ENCODE measurements at regions not wholly inside any gene's neighbourhood (a gene's known extent, or its start where the extent isn't known, plus 50 kb on each side); places are given as distances from the start of the nearest gene placed in this dataset.

GRCh38 chr14:38400751-38401150 lies 144.9 kb upstream of the CLEC14A start:
- Mint-ChIP-seq H3K36me3 (ENCODE audit: low read depth) (no peaks in the 10 kb centered on the region), H3K4me1 (no peaks in the 10 kb centered on the region), H3K4me3 (no peak overlapping the region), H3K27me3 (no peaks in the 10 kb centered on the region), H3K9me3 (peaks cover 2% of the 10 kb centered on the region), H3K27ac (no peak overlapping the region)
- no peak for ATAC-seq (ENCODE audit: low read depth)
- ChIA-PET CTCF (no interaction called here), POLR2A (no interaction called here)
- no peak for TF ChIP-seq CTCF (IDR thresholded peaks at IDR 0.05)
- intact Hi-C loops (cut with micrococcal nuclease), result no loop called here
- no peak for DNase-seq

GRCh38 chr14:38399652-38400051 lies 143.8 kb upstream of the CLEC14A start:
- H3K4me1 Mint-ChIP-seq, result no peaks in the 10 kb centered on the region
- ChIA-PET CTCF (no interaction called here), POLR2A (no interaction called here)
- H3K4me3 Mint-ChIP-seq, result no peak overlapping the region
- ATAC-seq (ENCODE audit: low read depth) (no peak), DNase-seq (no peak)
- intact Hi-C loops (cut with micrococcal nuclease), result no loop called here
- no peak overlapping the region for H3K27ac Mint-ChIP-seq
- no peaks in the 10 kb centered on the region for H3K36me3 Mint-ChIP-seq (ENCODE audit: low read depth)
- no peak for TF ChIP-seq CTCF (IDR thresholded peaks at IDR 0.05)
- H3K27me3 Mint-ChIP-seq, result no peaks in the 10 kb centered on the region
- peaks cover 2% of the 10 kb centered on the region for H3K9me3 Mint-ChIP-seq

GRCh38 chr14:38394767-38395166 lies 138.9 kb upstream of the CLEC14A start:
- DNase-seq, result no peak
- ATAC-seq (ENCODE audit: low read depth), result no peak
- no peaks in the 10 kb centered on the region for H3K9me3 Mint-ChIP-seq
- H3K36me3 Mint-ChIP-seq (ENCODE audit: low read depth), result no peaks in the 10 kb centered on the region
- H3K27ac Mint-ChIP-seq, result no peak overlapping the region
- ChIA-PET POLR2A (no interaction called here), CTCF (no interaction called here)
- TF ChIP-seq CTCF (IDR thresholded peaks at IDR 0.05), result no peak
- intact Hi-C loops (cut with micrococcal nuclease), result no loop called here
- no peaks in the 10 kb centered on the region for H3K4me1 Mint-ChIP-seq
- H3K4me3 Mint-ChIP-seq, result no peak overlapping the region
- no peaks in the 10 kb centered on the region for H3K27me3 Mint-ChIP-seq

- H3K4me3 Mint-ChIP-seq, result no peak overlapping the region
- H3K9me3 Mint-ChIP-seq, result no peaks in the 10 kb centered on the region
- ChIA-PET POLR2A (no interaction called here), CTCF (no interaction called here)
- no peaks in the 10 kb centered on the region for H3K4me1 Mint-ChIP-seq
- no peak for TF ChIP-seq CTCF (IDR thresholded peaks at IDR 0.05)
- H3K27ac Mint-ChIP-seq, result no peak overlapping the region
- no peaks in the 10 kb centered on the region for H3K27me3 Mint-ChIP-seq
- ATAC-seq (ENCODE audit: low read depth), result no peak
- no peaks in the 10 kb centered on the region for H3K36me3 Mint-ChIP-seq (ENCODE audit: low read depth)
- intact Hi-C loops (cut with micrococcal nuclease), result no loop called here
- no peak for DNase-seq
Measured at GRCh38 chr14:38394064-38394463, 138.2 kb upstream of the CLEC14A start.

- CTCF ChIA-PET, result no interaction called here
- intact Hi-C loops (cut with micrococcal nuclease), result no loop called here
- no peaks in the 10 kb centered on the region for H3K9me3 Mint-ChIP-seq
- DNase-seq, result no peak
- no peak overlapping the region for H3K27ac Mint-ChIP-seq
- H3K36me3 Mint-ChIP-seq (ENCODE audit: low read depth), result no peaks in the 10 kb centered on the region
- H3K4me3 Mint-ChIP-seq, result no peak overlapping the region
- POLR2A ChIA-PET, result no interaction called here
- no peaks in the 10 kb centered on the region for H3K4me1 Mint-ChIP-seq
- ATAC-seq (ENCODE audit: low read depth), result no peak
- no peak for TF ChIP-seq CTCF (IDR thresholded peaks at IDR 0.05)
- no peaks in the 10 kb centered on the region for H3K27me3 Mint-ChIP-seq
Measured at GRCh38 chr14:38391334-38391733, 135.4 kb upstream of the CLEC14A start.

Measured in activated B cell treated with CpG ODN at 0.5 μM for 24 hours (primary cell).